ENCODE measurements at regions not wholly inside any gene's neighbourhood (a gene's known extent, or its start where the extent isn't known, plus 50 kb on each side); places are given as distances from the start of the nearest gene placed in this dataset.

DNA sequence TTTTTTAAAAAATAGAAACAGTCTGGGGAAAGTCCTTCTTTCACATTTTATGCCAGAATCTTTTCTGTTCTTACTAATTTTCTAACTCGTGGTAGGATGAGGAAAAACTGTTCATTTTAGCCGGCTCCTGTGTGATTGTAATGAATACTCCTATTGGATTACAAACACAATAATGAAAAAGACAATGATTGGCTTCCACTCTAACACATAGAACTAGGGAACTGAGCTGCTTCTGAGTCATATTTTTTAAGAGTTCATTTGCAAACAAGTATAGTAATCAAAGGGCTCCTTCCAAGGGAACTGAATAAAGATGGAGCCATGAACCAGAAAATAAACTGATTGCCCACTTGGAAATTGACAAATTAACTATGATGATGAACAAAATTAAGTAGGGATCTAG is 265.3 kb upstream of the TCF21 start:
- no peak for TF ChIP-seq EZH2 (IDR thresholded peaks at IDR 0.05; ENCODE audit: low read length, missing control alignments)
- TF ChIP-seq, protein P1, sequence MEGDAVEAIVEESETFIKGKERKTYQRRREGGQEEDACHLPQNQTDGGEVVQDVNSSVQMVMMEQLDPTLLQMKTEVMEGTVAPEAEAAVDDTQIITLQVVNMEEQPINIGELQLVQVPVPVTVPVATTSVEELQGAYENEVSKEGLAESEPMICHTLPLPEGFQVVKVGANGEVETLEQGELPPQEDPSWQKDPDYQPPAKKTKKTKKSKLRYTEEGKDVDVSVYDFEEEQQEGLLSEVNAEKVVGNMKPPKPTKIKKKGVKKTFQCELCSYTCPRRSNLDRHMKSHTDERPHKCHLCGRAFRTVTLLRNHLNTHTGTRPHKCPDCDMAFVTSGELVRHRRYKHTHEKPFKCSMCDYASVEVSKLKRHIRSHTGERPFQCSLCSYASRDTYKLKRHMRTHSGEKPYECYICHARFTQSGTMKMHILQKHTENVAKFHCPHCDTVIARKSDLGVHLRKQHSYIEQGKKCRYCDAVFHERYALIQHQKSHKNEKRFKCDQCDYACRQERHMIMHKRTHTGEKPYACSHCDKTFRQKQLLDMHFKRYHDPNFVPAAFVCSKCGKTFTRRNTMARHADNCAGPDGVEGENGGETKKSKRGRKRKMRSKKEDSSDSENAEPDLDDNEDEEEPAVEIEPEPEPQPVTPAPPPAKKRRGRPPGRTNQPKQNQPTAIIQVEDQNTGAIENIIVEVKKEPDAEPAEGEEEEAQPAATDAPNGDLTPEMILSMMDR (conservative IDR thresholded peaks at IDR 0.05 in 1 of 2, IDR thresholded peaks at IDR 0.05 in 1 of 2; ENCODE audit: low read depth in 1 of 2, low read length in 2 of 2) = no peak

All from fibroblast of lung (primary cell).